ENCODE measurements at regions not wholly inside any gene's neighbourhood (a gene's known extent, or its start where the extent isn't known, plus 50 kb on each side); places are given as distances from the start of the nearest gene placed in this dataset.

DNA sequence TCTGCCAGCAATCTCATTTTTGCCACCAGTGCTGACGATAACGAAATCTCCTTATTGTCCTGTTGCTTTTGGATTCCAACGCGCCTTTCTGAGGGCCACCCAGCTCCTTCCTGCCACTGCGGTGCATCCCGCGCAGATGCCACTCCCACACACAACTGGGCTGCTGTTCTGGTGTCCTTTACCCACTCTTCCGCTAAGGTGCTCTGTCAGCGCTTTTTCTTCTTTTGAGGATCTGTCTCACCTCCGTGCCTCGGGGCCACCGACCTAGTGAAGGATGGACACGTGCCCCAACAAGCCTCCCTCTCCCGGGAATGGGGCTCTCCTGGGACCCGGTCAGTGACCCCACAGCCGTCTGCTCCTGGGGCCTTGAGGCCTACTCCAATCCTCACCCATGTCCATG is 314.3 kb upstream of the COBL start:
- TF ChIP-seq POLR2A (IDR thresholded peaks at IDR 0.05) (no peak), EP300 (IDR thresholded peaks at IDR 0.05) (no peak)
- TF ChIP-seq, protein P1, sequence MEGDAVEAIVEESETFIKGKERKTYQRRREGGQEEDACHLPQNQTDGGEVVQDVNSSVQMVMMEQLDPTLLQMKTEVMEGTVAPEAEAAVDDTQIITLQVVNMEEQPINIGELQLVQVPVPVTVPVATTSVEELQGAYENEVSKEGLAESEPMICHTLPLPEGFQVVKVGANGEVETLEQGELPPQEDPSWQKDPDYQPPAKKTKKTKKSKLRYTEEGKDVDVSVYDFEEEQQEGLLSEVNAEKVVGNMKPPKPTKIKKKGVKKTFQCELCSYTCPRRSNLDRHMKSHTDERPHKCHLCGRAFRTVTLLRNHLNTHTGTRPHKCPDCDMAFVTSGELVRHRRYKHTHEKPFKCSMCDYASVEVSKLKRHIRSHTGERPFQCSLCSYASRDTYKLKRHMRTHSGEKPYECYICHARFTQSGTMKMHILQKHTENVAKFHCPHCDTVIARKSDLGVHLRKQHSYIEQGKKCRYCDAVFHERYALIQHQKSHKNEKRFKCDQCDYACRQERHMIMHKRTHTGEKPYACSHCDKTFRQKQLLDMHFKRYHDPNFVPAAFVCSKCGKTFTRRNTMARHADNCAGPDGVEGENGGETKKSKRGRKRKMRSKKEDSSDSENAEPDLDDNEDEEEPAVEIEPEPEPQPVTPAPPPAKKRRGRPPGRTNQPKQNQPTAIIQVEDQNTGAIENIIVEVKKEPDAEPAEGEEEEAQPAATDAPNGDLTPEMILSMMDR (IDR thresholded peaks at IDR 0.05): no peak
